ENCODE measurements at regions not wholly inside any gene's neighbourhood (a gene's known extent, or its start where the extent isn't known, plus 50 kb on each side); places are given as distances from the start of the nearest gene placed in this dataset.

DNA sequence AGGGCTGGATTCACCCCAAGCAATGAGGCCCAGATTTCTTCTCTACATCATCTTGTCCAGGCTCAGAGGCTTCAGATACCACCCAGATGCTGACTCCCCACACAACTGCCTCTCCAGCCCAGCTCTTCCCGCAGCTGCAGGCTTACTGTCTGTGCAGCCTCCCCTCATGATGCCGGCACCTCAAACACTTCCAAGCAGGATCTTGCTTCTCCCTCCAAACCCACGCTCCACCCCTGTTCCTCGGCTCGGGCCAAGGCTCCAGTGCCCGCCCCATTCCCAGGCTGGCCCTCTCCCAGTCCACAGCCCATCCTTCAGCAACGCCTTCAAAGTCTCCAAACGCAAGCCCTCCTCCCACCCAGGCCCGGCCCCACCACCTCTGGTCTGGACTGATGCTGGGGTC lies 159.2 kb upstream of the LINGO1 start:
- H3K27ac ChIP-seq (ENCODE audit: low read length) = no peak overlapping the region
- H3K36me3 ChIP-seq (ENCODE audit: control insufficient read depth, insufficient read depth, low read length) = no peaks in the 10 kb centered on the region
- H3K4me1 ChIP-seq (ENCODE audit: control insufficient read depth, insufficient read depth, low read length) = no peaks in the 10 kb centered on the region
- peak; percentile 54 for DNase-seq
- no peak overlapping the region for H3K4me3 ChIP-seq (ENCODE audit: low read length)
- WGBS (ENCODE audit: insufficient coverage) = 43% methylated on average over 9 of the region's 9 CpGs
- H3K9me3 ChIP-seq (replicated peaks; ENCODE audit: control insufficient read depth, low read depth, low read length) = no peaks in the 10 kb centered on the region
- no peaks in the 10 kb centered on the region for H3K27me3 ChIP-seq (ENCODE audit: control insufficient read depth, insufficient read depth, low read length)

DNA sequence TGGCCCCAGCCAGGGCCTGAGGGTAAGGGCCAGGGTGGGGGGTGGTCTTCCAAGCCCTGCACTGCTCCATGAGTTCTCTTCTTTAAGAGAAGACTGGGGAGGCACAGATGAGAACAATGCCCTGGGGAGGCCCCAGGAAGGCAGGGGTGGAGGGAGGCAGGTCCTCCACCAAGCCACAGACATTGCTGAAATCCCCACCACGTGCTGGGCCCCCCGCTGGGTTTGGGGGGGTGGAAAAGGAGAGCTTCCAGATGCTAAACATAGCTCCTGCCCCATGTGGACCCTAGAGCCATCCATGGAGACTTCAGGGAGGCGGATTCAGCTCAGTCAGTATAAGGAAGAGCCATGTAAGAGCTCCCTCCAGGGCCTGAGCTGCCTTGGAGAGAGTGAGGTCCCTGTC lies 157.8 kb upstream of the LINGO1 start:
- no peaks in the 10 kb centered on the region for H3K4me1 ChIP-seq (ENCODE audit: control insufficient read depth, insufficient read depth, low read length)
- no peak for DNase-seq
- H3K9me3 ChIP-seq (replicated peaks; ENCODE audit: control insufficient read depth, low read depth, low read length) = no peaks in the 10 kb centered on the region
- H3K27ac ChIP-seq (ENCODE audit: low read length) = no peak overlapping the region
- H3K4me3 ChIP-seq (ENCODE audit: low read length) = no peak overlapping the region
- no peaks in the 10 kb centered on the region for H3K36me3 ChIP-seq (ENCODE audit: control insufficient read depth, insufficient read depth, low read length)
- WGBS (ENCODE audit: insufficient coverage) = 14% methylated on average over 1 of the region's 3 CpGs
- no peaks in the 10 kb centered on the region for H3K27me3 ChIP-seq (ENCODE audit: control insufficient read depth, insufficient read depth, low read length)

DNA sequence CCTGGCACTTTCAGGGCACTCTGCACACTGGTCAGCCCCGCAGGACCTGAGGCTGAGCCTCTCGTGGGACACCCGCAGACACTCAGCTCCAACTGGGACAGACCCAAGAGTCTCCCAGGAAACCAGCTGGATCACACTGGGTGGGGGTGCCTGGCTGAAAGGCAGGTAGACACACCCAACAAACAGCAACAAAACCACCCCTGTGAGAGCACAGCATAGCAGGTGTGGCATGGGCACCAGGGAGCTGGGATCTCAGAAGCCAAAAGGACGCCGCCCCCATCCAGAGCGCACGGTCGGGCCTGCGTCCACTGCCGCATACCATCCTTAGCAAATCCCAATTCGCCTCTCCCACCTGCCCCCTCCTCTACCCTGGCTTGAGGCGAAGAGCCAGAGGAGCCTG lies 154.2 kb upstream of the LINGO1 start:
- Histone ChIP-seq H3K27ac (ENCODE audit: low read length) (no peak overlapping the region), H3K36me3 (ENCODE audit: control insufficient read depth, insufficient read depth, low read length) (no peaks in the 10 kb centered on the region), H3K4me3 (ENCODE audit: low read length) (no peak overlapping the region), H3K27me3 (ENCODE audit: control insufficient read depth, insufficient read depth, low read length) (peaks cover 3% of the 10 kb centered on the region), H3K9me3 (replicated peaks; ENCODE audit: control insufficient read depth, low read depth, low read length) (no peaks in the 10 kb centered on the region), H3K4me1 (ENCODE audit: control insufficient read depth, insufficient read depth, low read length) (no peaks in the 10 kb centered on the region)
- WGBS (ENCODE audit: insufficient coverage) = no CpG with 5 or more reads among the region's 12 CpGs
- DNase-seq = no peak

DNA sequence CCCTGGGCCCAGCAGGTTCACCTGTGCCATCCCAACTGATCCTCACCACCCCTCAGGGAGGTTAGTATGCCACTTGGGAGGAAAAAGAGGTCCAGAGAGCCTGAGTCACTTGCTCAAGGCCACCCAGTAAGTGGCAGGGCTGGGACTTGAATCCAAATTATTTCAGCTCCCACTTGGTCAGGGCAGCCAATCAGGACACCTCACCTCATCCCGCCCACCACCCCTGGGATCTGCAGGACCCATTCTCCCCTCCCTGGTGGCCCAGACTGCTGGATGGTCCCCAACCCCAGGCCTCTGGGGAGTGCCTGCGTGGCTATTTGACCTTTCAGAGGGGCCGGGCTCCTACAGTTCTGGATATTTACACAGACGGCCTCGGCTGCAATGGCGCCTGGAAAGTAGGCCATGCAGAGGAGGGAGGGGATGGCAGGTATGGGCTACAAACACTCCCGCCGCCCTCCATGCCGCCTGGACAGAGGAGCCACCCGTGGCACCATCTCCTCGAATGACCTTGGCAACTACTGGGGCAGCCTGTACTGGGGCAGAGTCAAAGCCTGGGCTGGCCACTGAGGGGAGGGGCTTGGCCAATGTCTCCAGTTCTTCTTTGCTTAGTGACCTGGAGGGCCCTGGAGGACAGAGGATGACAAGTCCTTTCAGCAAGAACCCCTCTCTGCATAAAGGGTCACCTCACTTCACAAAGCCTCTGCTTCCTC lies 153.6 kb upstream of the LINGO1 start:
- WGBS (ENCODE audit: insufficient coverage) = 86% methylated on average over 6 of the region's 11 CpGs
- no peak overlapping the region for H3K4me3 ChIP-seq (ENCODE audit: low read length)

DNA sequence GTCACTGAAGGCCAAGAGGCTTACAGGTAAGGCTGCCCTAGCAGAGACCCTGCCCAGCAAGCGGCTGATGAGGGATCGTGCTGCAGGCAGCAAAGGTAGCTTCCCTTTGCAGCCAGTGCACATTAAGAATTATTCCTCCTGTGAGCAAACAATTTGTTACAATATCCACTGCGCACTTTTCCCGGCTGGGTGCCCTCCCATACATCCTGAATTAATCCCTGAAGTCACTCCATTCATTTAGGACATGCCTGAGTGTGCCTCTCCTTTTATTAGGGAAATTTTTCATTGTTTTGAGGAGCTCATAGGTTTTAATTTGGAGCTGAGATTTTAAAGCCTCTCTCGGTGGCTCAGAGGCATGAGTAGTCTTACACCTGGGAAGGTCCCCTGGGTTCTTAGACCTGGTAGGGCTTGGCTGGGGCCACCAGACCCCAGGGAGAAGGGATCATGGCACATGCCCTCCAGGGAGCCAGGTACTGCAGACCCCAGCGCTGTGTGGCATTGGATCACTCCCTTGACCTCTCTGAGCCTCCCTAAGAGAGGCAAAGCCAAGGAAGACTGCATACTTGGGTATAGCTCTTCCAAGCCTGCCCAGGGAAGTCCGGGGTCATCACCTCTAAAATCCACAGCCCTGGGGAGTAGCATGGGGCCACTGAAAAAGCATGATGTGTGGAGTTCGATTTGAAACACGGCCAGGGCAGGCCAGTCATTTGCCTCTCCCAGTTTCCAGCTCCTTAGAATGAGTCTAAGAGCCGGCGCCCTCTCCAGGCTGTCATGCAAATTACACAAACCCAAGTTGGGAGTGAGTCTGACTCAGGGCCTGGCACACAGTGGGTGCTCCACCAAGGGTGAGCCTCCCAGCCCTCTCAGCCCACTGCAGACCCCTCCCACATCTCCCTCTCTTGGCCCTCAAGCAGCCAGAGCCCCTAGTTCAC lies 151.9 kb upstream of the LINGO1 start:
- Histone ChIP-seq H3K27ac (ENCODE audit: low read length) (no peak overlapping the region), H3K4me1 (ENCODE audit: control insufficient read depth, insufficient read depth, low read length) (no peaks in the 10 kb centered on the region), H3K9me3 (replicated peaks; ENCODE audit: control insufficient read depth, low read depth, low read length) (peaks cover 2% of the 10 kb centered on the region), H3K36me3 (ENCODE audit: control insufficient read depth, insufficient read depth, low read length) (no peaks in the 10 kb centered on the region), H3K4me3 (ENCODE audit: low read length) (no peak overlapping the region), H3K27me3 (ENCODE audit: control insufficient read depth, insufficient read depth, low read length) (peaks cover 3% of the 10 kb centered on the region)
- WGBS (ENCODE audit: insufficient coverage) = 43% methylated on average over 6 of the region's 11 CpGs
- DNase-seq = no peak

More for the DNA sequence above, 153.6 kb upstream of the LINGO1 start:
- peaks cover 3% of the 10 kb centered on the region for H3K27me3 ChIP-seq (ENCODE audit: control insufficient read depth, insufficient read depth, low read length)
- no peak overlapping the region for H3K27ac ChIP-seq (ENCODE audit: low read length)
- no peaks in the 10 kb centered on the region for H3K9me3 ChIP-seq (replicated peaks; ENCODE audit: control insufficient read depth, low read depth, low read length)
- no peaks in the 10 kb centered on the region for H3K4me1 ChIP-seq (ENCODE audit: control insufficient read depth, insufficient read depth, low read length)
- no peaks in the 10 kb centered on the region for H3K36me3 ChIP-seq (ENCODE audit: control insufficient read depth, insufficient read depth, low read length)
- no peak for DNase-seq

DNA sequence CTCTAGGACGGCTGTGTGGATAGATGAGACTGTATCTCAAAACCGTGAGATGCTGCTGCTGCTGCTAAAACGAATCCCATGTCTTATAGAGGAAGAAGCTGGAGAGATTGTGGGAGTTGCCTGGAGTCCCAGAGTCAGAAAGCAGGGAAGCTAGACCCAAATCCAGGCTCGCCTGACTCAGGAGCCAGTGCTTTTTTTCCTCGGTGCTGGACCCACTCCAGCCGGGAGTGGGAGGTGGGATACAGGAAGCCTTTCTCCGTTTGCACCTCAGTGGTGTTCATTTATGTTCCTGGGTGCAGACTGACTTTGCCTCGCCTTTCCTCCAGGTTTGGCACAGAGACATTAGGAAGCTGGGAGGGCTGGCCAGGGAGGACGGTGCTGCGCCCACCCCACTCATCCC lies 150.9 kb upstream of the LINGO1 start:
- Histone ChIP-seq H3K4me1 (ENCODE audit: control insufficient read depth, insufficient read depth, low read length) (no peaks in the 10 kb centered on the region), H3K36me3 (ENCODE audit: control insufficient read depth, insufficient read depth, low read length) (no peaks in the 10 kb centered on the region), H3K4me3 (ENCODE audit: low read length) (no peak overlapping the region), H3K27me3 (ENCODE audit: control insufficient read depth, insufficient read depth, low read length) (peaks cover 3% of the 10 kb centered on the region), H3K27ac (ENCODE audit: low read length) (no peak overlapping the region), H3K9me3 (replicated peaks; ENCODE audit: control insufficient read depth, low read depth, low read length) (peaks cover 2% of the 10 kb centered on the region)
- WGBS (ENCODE audit: insufficient coverage) = 28% methylated on average over 10 of the region's 10 CpGs
- no peak for DNase-seq

DNA sequence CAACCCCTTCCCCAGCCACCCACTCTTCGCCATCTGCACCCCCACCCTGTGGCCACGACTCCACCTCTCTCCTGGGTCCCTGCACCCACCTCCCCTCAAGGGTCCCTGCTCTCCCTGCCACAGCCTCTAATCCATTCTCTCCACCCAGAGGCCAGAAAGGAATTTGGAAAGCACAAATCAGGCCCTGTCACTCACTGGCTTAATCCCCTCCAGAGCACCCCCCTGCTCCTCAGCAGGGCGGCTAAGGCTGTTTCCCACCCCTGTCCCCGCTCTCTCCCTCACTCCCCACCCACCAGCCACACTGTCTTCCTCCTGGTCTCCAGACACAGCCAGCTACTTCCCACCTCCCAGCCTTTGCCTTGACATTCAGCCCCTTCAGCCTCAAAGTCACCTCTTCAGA lies 150.0 kb upstream of the LINGO1 start:
- H3K27me3 ChIP-seq (ENCODE audit: control insufficient read depth, insufficient read depth, low read length) = peaks cover 5% of the 10 kb centered on the region
- no peak overlapping the region for H3K4me3 ChIP-seq (ENCODE audit: low read length)
- 62% methylated on average over 4 of the region's 4 CpGs for WGBS (ENCODE audit: insufficient coverage)
- no peak for DNase-seq
- no peaks in the 10 kb centered on the region for H3K4me1 ChIP-seq (ENCODE audit: control insufficient read depth, insufficient read depth, low read length)
- peaks cover 6% of the 10 kb centered on the region for H3K9me3 ChIP-seq (replicated peaks; ENCODE audit: control insufficient read depth, low read depth, low read length)
- no peaks in the 10 kb centered on the region for H3K36me3 ChIP-seq (ENCODE audit: control insufficient read depth, insufficient read depth, low read length)
- H3K27ac ChIP-seq (ENCODE audit: low read length) = no peak overlapping the region

DNA sequence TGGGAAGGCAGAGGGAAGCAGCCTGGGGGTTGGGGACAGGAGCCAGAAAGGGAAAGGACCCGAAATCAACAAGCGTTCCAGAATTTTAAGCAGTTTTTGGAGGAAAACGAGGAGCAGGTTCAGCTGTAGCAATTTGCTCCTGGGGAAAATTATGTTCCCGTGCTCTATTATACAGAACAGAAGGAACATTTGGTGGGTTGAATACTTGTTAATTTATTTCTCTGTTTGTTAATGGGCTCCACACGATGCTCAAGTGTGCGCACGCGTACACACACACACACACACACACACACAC lies 149.2 kb upstream of the LINGO1 start:
- H3K36me3 ChIP-seq (ENCODE audit: control insufficient read depth, insufficient read depth, low read length) = no peaks in the 10 kb centered on the region
- no peaks in the 10 kb centered on the region for H3K4me1 ChIP-seq (ENCODE audit: control insufficient read depth, insufficient read depth, low read length)
- H3K27me3 ChIP-seq (ENCODE audit: control insufficient read depth, insufficient read depth, low read length) = peaks cover 5% of the 10 kb centered on the region
- H3K27ac ChIP-seq (ENCODE audit: low read length) = no peak overlapping the region
- no peak overlapping the region for H3K4me3 ChIP-seq (ENCODE audit: low read length)
- peaks cover 6% of the 10 kb centered on the region for H3K9me3 ChIP-seq (replicated peaks; ENCODE audit: control insufficient read depth, low read depth, low read length)
- WGBS (ENCODE audit: insufficient coverage) = 16% methylated on average over 3 of the region's 8 CpGs
- DNase-seq = no peak

DNA sequence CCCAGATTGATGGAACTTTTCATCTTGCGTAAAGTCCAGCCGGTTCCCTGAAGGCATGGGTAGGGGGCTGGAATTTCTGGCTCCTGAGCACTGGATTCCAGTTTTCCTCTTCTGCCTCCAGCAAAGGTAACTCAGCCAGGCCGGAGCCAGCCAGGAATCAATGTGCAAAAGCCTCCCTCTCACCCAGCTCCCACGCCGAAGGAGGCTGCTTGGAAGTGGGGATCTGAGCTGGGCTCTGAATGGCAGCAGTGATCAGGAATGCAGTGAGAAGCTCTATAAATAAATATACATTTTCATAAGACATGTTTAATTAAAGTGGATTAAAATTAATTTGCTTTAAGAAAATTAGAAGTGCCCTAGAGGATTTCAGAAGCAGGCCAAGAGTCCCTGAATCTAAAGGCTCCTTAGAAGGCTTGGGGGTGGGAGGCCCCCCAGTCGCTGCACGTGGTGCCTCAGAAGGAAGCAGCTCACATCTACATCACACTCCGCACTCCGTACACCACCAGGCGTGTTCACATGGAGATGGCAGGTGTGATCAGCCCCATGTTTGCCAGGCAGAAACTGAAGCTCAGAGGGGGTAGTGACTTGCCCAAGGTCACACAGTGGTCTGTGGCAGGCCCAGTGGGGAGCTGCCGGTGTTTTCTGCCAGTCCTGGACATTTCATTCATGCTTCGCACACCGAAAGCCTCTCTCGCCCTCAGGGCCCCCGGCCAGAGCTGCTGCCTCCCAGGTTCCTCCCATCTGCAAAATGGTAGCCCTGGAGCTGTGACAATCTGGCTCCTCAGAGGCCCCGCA lies 148.6 kb upstream of the LINGO1 start:
- no peak overlapping the region for H3K27ac ChIP-seq (ENCODE audit: low read length)
- WGBS (ENCODE audit: insufficient coverage) = 56% methylated on average over 2 of the region's 16 CpGs

DNA sequence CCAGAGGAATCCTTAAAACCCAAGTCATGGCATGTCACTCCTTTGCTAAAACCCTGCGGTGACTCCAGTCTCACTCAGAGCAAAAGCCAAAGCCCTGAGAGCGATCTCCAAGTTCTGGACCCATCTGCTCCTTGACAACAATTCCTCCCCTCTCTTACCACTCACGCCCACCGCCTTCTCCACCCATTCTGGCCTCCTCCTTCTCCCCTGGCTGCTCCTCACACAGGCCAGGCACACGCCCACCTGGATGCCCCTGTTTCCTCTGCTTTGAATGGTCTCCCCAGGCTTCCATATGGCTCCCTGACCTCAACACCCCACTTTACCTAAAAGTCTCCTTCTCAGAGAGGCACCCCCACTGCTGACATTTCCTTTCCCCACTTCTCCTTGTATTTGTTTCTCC lies 146.1 kb upstream of the LINGO1 start:
- Histone ChIP-seq H3K27ac (ENCODE audit: low read length) (no peak overlapping the region), H3K9me3 (replicated peaks; ENCODE audit: control insufficient read depth, low read depth, low read length) (peaks cover 6% of the 10 kb centered on the region), H3K4me3 (ENCODE audit: low read length) (no peak overlapping the region), H3K4me1 (ENCODE audit: control insufficient read depth, insufficient read depth, low read length) (no peaks in the 10 kb centered on the region), H3K27me3 (ENCODE audit: control insufficient read depth, insufficient read depth, low read length) (peaks cover 6% of the 10 kb centered on the region), H3K36me3 (ENCODE audit: control insufficient read depth, insufficient read depth, low read length) (no peaks in the 10 kb centered on the region)
- no peak for DNase-seq
- WGBS (ENCODE audit: insufficient coverage) = 79% methylated on average over 5 of the region's 5 CpGs

More for the DNA sequence above, 148.6 kb upstream of the LINGO1 start:
- no peaks in the 10 kb centered on the region for H3K4me1 ChIP-seq (ENCODE audit: control insufficient read depth, insufficient read depth, low read length)
- H3K9me3 ChIP-seq (replicated peaks; ENCODE audit: control insufficient read depth, low read depth, low read length) = peaks cover 6% of the 10 kb centered on the region
- no peaks in the 10 kb centered on the region for H3K36me3 ChIP-seq (ENCODE audit: control insufficient read depth, insufficient read depth, low read length)
- H3K27me3 ChIP-seq (ENCODE audit: control insufficient read depth, insufficient read depth, low read length) = peaks cover 5% of the 10 kb centered on the region
- no peak for DNase-seq
- H3K4me3 ChIP-seq (ENCODE audit: low read length) = no peak overlapping the region
